HFFc6 (cell line): ENCODE measurements at regions not wholly inside any gene's neighbourhood (a gene's known extent, or its start where the extent isn't known, plus 50 kb on each side); places are given as distances from the start of the nearest gene placed in this dataset.

Experiments used
- DNase-seq: peaks from one replicate; pipeline ENCODE4 v3.0.0-alpha.2; 2018
- H3K27ac Mint-ChIP-seq: 2 replicates; pipeline ENCODE4 v1.8.0; 2020; ENCODE audit warnings: mild to moderate bottlenecking, mixed read lengths
- H3K27me3 Mint-ChIP-seq: 2 replicates; pipeline ENCODE4 v1.8.0; 2021; ENCODE audit warnings: mild to moderate bottlenecking, moderate library complexity, mixed read lengths; ENCODE audit not compliant: insufficient read depth
- H3K36me3 Mint-ChIP-seq: 2 replicates; pipeline ENCODE4 v1.8.0; 2021; ENCODE audit warnings: low read depth, mixed read lengths
- H3K4me1 Mint-ChIP-seq: 2 replicates; pipeline ENCODE4 v1.8.0; 2020; ENCODE audit warnings: low read depth, mixed read lengths
- H3K4me3 Mint-ChIP-seq: 2 replicates; pipeline ENCODE4 v1.8.0; 2020; ENCODE audit warnings: mild to moderate bottlenecking, moderate library complexity, mixed read lengths
- H3K9me3 Mint-ChIP-seq: 2 replicates; pipeline ENCODE4 v1.8.0; 2020; ENCODE audit warnings: mild to moderate bottlenecking, mixed read lengths
- TF ChIP-seq, protein P1 (sequence below): fragments of 200-600 bp; sonication (generic); IDR thresholded peaks from 2 replicates; pipeline ENCODE4 v1.5.0; 2021; ENCODE audit warnings: antibody characterized with exemption, mild to moderate bottlenecking

DNA sequence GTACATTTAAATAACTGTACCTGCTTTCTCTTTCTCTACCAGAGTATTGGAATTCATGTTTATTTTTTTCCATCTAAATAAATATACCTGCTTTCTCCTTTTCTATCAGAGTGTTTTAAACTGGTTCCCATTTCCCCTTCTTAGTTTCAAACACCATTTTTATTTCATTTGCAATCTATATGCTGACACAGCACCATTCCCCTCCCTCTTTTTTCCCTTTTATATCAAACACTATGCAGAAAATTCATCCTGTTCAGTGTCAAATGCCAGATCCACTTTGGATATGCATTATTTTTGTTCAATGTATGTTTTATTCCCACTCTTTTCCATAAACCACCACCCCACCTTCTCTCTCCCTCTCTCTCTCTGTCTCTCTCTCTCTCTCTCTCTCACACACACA lies 85.8 kb upstream of the ST6GALNAC5 start:
- no peaks in the 10 kb centered on the region; the same call in 1 of the 2 replicates for H3K27me3 Mint-ChIP-seq
- no peak overlapping the region for H3K27ac Mint-ChIP-seq

DNA sequence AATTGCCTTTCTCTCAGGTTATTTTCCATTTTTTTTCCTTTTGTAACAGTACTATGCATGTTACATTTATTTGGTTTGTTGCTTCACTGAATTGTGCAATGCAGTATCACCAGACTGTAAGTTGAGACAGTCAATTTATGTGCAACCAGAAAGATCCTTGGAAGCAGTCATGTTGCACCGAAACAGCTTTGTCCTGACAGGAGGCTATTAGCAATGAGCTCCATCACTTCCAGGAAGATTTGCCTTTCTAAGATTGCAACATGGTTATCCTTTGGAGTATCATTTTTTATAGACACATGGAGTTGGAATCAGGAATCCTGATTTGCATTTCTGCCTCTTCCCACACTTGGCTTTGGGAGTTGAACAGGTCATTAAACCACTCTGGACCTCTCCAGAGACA lies 84.5 kb upstream of the ST6GALNAC5 start:
- no peak for DNase-seq
- Mint-ChIP-seq H3K27ac (no peak overlapping the region), H3K27me3 (no peaks in the 10 kb centered on the region; the same call in 1 of the 2 replicates), H3K4me1 (no peaks in the 10 kb centered on the region), H3K9me3 (no peaks in the 10 kb centered on the region), H3K36me3 (no peaks in the 10 kb centered on the region), H3K4me3 (no peak overlapping the region)
- TF ChIP-seq, protein P1, sequence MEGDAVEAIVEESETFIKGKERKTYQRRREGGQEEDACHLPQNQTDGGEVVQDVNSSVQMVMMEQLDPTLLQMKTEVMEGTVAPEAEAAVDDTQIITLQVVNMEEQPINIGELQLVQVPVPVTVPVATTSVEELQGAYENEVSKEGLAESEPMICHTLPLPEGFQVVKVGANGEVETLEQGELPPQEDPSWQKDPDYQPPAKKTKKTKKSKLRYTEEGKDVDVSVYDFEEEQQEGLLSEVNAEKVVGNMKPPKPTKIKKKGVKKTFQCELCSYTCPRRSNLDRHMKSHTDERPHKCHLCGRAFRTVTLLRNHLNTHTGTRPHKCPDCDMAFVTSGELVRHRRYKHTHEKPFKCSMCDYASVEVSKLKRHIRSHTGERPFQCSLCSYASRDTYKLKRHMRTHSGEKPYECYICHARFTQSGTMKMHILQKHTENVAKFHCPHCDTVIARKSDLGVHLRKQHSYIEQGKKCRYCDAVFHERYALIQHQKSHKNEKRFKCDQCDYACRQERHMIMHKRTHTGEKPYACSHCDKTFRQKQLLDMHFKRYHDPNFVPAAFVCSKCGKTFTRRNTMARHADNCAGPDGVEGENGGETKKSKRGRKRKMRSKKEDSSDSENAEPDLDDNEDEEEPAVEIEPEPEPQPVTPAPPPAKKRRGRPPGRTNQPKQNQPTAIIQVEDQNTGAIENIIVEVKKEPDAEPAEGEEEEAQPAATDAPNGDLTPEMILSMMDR: no peak

More for the DNA sequence above, 85.8 kb upstream of the ST6GALNAC5 start:
- Mint-ChIP-seq H3K36me3 (no peaks in the 10 kb centered on the region), H3K9me3 (no peaks in the 10 kb centered on the region), H3K4me1 (no peaks in the 10 kb centered on the region), H3K4me3 (no peak overlapping the region)
- TF ChIP-seq, protein P1: no peak
- no peak for DNase-seq

DNA sequence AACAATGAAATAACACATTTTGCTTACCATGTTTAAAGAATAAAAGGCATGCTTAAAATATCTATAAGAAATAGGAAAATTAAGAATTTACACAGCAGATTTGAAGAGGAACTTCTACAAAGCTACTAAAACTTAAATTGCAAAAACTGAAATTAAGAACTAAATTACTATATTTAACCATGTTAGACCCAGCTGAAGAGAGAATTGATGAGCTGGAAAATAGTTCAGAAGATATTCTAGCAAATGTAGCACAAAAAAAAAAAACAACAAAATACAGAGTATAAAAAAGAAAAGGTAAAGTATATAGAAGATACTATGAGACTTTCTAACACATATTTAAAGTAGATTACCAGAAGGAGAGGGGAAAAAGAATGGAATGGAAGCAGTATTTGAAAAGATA lies 82.8 kb upstream of the ST6GALNAC5 start:
- no peaks in the 10 kb centered on the region; the same call in 1 of the 2 replicates for H3K27me3 Mint-ChIP-seq
- no peaks in the 10 kb centered on the region for H3K9me3 Mint-ChIP-seq
- no peak overlapping the region for H3K27ac Mint-ChIP-seq
- no peak for DNase-seq
- H3K4me3 Mint-ChIP-seq: no peak overlapping the region
- H3K4me1 Mint-ChIP-seq: no peaks in the 10 kb centered on the region
- no peaks in the 10 kb centered on the region for H3K36me3 Mint-ChIP-seq
- TF ChIP-seq, protein P1: no peak

DNA sequence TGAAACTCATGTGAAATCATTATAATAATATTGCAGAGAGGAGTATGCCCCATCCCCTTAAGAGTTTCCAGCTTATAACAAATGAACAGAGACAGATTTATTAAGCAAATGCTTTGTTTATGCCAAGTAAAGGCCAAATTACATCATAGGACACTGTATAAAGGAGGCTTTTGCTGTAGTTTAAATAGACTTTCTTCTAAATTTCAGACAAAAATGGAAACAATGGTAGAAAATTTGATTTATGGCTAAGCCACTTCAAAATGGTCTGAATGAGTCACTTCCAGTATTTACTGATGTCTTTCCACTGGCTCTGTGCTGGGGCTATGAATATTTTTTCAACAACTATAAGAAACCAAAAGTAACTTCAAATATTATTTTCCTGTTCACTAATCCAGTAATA lies 81.1 kb upstream of the ST6GALNAC5 start:
- Mint-ChIP-seq H3K36me3 (no peaks in the 10 kb centered on the region), H3K4me3 (no peak overlapping the region), H3K9me3 (no peaks in the 10 kb centered on the region), H3K27me3 (no peaks in the 10 kb centered on the region; the same call in 1 of the 2 replicates), H3K27ac (no peak overlapping the region), H3K4me1 (no peaks in the 10 kb centered on the region)
- TF ChIP-seq, protein P1: no peak
- no peak for DNase-seq

DNA sequence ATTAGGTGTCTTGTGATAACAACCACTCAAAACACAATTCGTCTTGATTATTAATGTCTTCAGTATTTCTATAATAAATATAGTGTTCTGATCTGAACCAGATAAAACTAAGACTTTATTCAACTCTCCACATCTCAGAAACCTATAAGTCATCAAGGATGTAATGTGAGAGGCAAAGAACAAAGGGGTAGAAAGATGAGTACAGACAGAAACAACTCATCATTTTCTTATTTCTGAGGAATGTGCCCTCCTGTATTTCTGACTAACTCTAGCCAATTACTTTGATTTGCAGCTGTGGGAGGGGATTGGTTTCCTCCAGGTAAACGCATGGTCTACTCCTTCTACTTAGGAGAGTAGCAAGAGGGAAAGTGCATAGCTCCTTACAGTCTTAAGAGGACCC lies 73.7 kb upstream of the ST6GALNAC5 start:
- Mint-ChIP-seq H3K4me3 (no peak overlapping the region), H3K4me1 (no peaks in the 10 kb centered on the region), H3K27ac (no peak overlapping the region), H3K9me3 (no peaks in the 10 kb centered on the region), H3K27me3 (peaks cover 2% of the 10 kb centered on the region), H3K36me3 (no peaks in the 10 kb centered on the region)
- TF ChIP-seq, protein P1: no peak
- no peak for DNase-seq

DNA sequence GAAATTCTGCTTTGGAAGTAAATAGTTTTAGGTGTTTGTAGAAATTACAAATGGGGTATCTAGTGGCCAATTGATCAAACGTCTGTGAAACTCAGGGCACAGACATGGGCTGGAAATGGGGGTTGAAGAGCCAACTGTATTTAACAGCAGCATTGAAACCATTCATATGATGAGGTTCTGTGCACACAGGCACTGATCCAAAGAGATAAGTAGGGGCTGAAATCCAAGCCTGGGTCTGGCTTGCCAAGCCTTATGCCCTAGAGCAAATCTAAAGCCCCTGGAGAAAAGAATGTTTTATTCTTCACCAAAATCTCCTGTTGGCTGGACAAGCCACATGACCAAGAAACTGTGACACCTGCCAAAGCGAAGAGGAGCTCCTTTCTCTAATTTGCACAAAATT lies 67.6 kb upstream of the ST6GALNAC5 start:
- H3K4me1 Mint-ChIP-seq: no peaks in the 10 kb centered on the region
- DNase-seq: no peak
- TF ChIP-seq, protein P1: no peak
- no peak overlapping the region for H3K27ac Mint-ChIP-seq
- no peaks in the 10 kb centered on the region for H3K36me3 Mint-ChIP-seq
- peaks cover 3% of the 10 kb centered on the region; the same call in 1 of the 2 replicates for H3K27me3 Mint-ChIP-seq
- H3K4me3 Mint-ChIP-seq: no peak overlapping the region
- H3K9me3 Mint-ChIP-seq: no peaks in the 10 kb centered on the region
